HG03045 (cell line): ENCODE measurements at regions not wholly inside any gene's neighbourhood (a gene's known extent, or its start where the extent isn't known, plus 50 kb on each side); places are given as distances from the start of the nearest gene placed in this dataset.

Experiments
- ATAC-seq: cut with Tn5 transposase; IDR thresholded peaks from one replicate; pipeline ENCODE4 v1.9.1; 2021; ENCODE audit warnings: mild to moderate bottlenecking, moderate library complexity; ENCODE audit not compliant: unreplicated experiment

GRCh38 chr6:123747515-123747914, 56.1 kb upstream of the NKAIN2 start:
- ATAC-seq: no peak

- ATAC-seq: no peak
These were observed 57.8 kb upstream of the NKAIN2 start for GRCh38 chr6:123745895-123746294.

- ATAC-seq: no peak
These were observed 58.8 kb upstream of the NKAIN2 start for GRCh38 chr6:123744840-123745239.

GRCh38 chr6:123742626-123743025, 61.0 kb upstream of the NKAIN2 start:
- ATAC-seq: no peak

GRCh38 chr6:123733180-123733579, 70.5 kb upstream of the NKAIN2 start:
- no peak for ATAC-seq

GRCh38 chr6:123716506-123716905, 79.8 kb upstream of the TRDN start:
- no peak for ATAC-seq

GRCh38 chr6:123715006-123715863, 78.5 kb upstream of the TRDN start:
- ATAC-seq: peak; percentile 55

GRCh38 chr6:123712831-123713230, 76.1 kb upstream of the TRDN start:
- no peak for ATAC-seq

GRCh38 chr6:123702943-123703342, 66.2 kb upstream of the TRDN start:
- ATAC-seq: no peak

GRCh38 chr6:123687864-123688263, 51.1 kb upstream of the TRDN start:
- ATAC-seq: no peak
